Breast epithelium (tissue), 4 donors: ENCODE measurements at regions not wholly inside any gene's neighbourhood (a gene's known extent, or its start where the extent isn't known, plus 50 kb on each side); places are given as distances from the start of the nearest gene placed in this dataset.
A peak's percentile ranks its signal among the peaks of the same experiment; 100 is the strongest.
"Not testable (repeated sequence)": the region's sequence is repeated elsewhere in the genome, so short reads cannot be mapped to it uniquely, and the experiment has no call there.

Experiments used
- DNase-seq, 2 donors: peaks; one replicate each; pipeline ENCODE4 v3.0.0-alpha.2; 2019; ENCODE audit warnings: low spot score in 2 of 2
- H3K27ac ChIP-seq, 2 donors: fragments of 200-600 bp; sonication (generic) in 1 of 2; one replicate each; pipeline ENCODE4 v1.5.1; 2016 to 2019; ENCODE audit warnings: mild to moderate bottlenecking in 1 of 2
- H3K27me3 ChIP-seq, 2 donors: fragments of 200-600 bp; sonication (generic) in 1 of 2; one replicate each; pipeline versions ENCODE4 v1.5.1 to v1.6.0; 2017 to 2019; ENCODE audit warnings: control low read depth in 1 of 2, mild to moderate bottlenecking in 1 of 2
- H3K36me3 ChIP-seq: fragments of 200-600 bp; one replicate; pipeline ENCODE4 v1.5.1; 2019
- H3K4me1 ChIP-seq, 2 donors: fragments of 200-600 bp; sonication (generic); one replicate each; pipeline ENCODE4 v1.5.1; 2016 to 2019; ENCODE audit warnings: control low read depth in 1 of 2
- H3K4me3 ChIP-seq, 3 donors: fragments of 200-600 bp; sonication (generic); 1 replicate in 2 of 3; 2 replicates in 1 of 3; pipeline ENCODE4 v1.5.1; 2016 to 2019; ENCODE audit warnings: mild to moderate bottlenecking in 3 of 3, moderate library complexity in 2 of 3
- H3K9me3 ChIP-seq, 2 donors: fragments of 200-600 bp; sonication (generic) in 1 of 2; one replicate each; pipeline ENCODE4 v1.5.1; 2016 to 2019; ENCODE audit warnings: control low read depth in 1 of 2
- CTCF ChIP-seq, 3 donors: fragments of 450-650 bp; IDR thresholded peaks; one replicate each; pipeline ENCODE4 v1.5.1; 2016 to 2017; ENCODE audit warnings: antibody characterized with exemption in 3 of 3, mild to moderate bottlenecking in 3 of 3, moderate library complexity in 3 of 3
- POLR2A ChIP-seq: fragments of 450-650 bp; IDR thresholded peaks from one replicate; pipeline ENCODE4 v1.6.1; 2016; ENCODE audit warnings: antibody characterized with exemption, mild to moderate bottlenecking, moderate library complexity
- POLR2AphosphoS5 ChIP-seq, 3 donors: sonication (generic); formaldehyde crosslinking; IDR thresholded peaks; one replicate each; pipeline ENCODE4 v1.6.1; 2017; ENCODE audit warnings: antibody characterized with exemption in 3 of 3
- intact Hi-C: fragments of 100-400 bp; cut with DNase I; formaldehyde crosslinking; loops from one replicate; pipeline ENCODE4 v1.15.1; 2023; ENCODE audit warnings: low total_unique reads

DNA sequence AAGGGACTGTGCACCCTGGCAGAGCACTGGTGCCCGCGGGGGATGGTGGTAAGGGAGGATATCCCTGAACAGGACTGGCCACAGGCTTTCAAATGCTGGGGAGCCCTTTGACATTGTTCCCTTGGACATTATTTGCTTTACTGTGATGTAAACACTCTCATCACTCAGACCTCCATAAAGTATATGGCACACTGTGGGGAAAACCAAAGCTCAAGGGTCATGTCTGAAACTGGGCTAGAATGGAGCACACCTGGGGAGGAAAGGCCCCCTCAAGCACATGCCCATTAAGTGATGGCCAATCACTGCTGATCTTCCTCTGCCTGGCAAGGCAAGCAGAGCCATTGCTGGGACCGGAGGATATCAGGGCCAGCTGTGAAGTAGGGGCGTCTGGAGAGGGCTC is 60.9 kb upstream of the TENM4 start:
- Histone ChIP-seq H3K9me3 (no peaks in the 10 kb centered on the region), H3K4me3 (no peak overlapping the region), H3K27ac (no peak overlapping the region), H3K4me1 (no peaks in the 10 kb centered on the region), H3K36me3 (no peaks in the 10 kb centered on the region), H3K27me3 (no peaks in the 10 kb centered on the region)
- TF ChIP-seq POLR2AphosphoS5 (IDR thresholded peaks at IDR 0.05) = no peak
- no peak for TF ChIP-seq POLR2A
- no peak for TF ChIP-seq CTCF (IDR thresholded peaks at IDR 0.05)
- no peak for DNase-seq
- intact Hi-C loops = no loop called here

- H3K27me3 ChIP-seq, H3K9me3 ChIP-seq, H3K27ac ChIP-seq, H3K4me3 ChIP-seq, DNase-seq, H3K36me3 ChIP-seq, intact Hi-C loops, H3K4me1 ChIP-seq: not testable (repeated sequence)
Observed at GRCh38 chr11:79499929-79500328, 59.1 kb upstream of the TENM4 start.

DNA sequence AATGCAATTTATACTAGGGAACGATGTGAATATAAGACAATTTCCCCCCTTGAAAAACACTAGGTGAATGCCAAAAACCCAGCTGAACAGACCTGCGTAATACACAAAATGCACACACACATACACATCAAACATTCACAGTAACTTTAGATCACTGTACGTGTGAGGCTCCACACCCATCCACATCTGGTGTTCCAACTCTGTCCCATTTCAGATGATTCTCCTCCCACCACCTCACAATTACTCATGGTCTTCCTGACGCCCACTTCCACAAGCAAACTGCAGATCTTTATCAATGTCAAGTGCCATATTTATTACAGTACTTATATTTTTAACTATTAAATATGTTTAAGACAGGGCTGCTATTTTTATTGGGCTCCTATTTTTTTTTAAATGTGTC is 57.8 kb upstream of the TENM4 start:
- Histone ChIP-seq H3K27ac (no peak overlapping the region), H3K4me1 (no peaks in the 10 kb centered on the region), H3K36me3 (no peaks in the 10 kb centered on the region), H3K4me3 (no peak overlapping the region), H3K27me3 (no peaks in the 10 kb centered on the region), H3K9me3 (no peaks in the 10 kb centered on the region)
- TF ChIP-seq POLR2AphosphoS5 (IDR thresholded peaks at IDR 0.05) = no peak
- no peak for TF ChIP-seq POLR2A
- TF ChIP-seq CTCF (IDR thresholded peaks at IDR 0.05) = no peak
- intact Hi-C loops = no loop called here
- DNase-seq = no peak

DNA sequence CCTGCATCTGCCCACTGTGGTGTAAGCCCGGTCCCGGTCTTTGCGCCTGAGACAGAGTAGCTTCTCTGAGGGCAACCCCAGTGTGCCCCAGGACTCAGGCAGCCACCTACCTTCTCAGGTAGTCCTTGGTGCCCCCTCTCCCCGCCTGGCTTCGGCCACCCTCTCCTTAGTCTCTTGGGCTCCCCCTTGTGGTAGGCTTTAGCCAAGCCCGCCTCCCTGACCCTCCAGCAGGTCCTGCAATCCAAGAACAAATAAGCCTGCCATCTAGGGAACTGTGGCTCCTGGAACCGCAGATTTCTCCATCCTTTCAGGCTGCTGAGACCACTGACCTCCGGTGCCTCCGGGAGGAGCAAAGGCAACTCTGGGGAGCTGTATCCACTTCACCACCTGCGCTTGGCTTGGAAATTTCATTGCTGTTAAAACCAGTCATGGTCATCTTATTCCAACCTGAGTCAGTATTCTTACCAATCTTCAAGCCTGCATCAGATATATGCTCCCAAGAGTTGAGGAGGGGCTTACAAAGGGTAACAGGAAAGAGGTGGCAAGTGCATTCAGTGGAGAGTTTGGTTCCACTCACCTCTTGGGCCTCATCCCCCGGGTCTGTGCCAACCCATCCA is 52.8 kb upstream of the TENM4 start:
- DNase-seq = peak; percentile 19 to 59
- TF ChIP-seq CTCF (IDR thresholded peaks at IDR 0.05) = peak in 2 of 3 donors; percentile 56 to 63
- TF ChIP-seq POLR2A = no peak
- TF ChIP-seq POLR2AphosphoS5 (IDR thresholded peaks at IDR 0.05) = no peak
- intact Hi-C loops = no loop called here

GRCh38 chr11:79492008-79492407 is 51.2 kb upstream of the TENM4 start:
- intact Hi-C loops = no loop called here
- no peak overlapping the region for H3K4me3 ChIP-seq
- DNase-seq = no peak
- no peak overlapping the region for H3K27ac ChIP-seq
- TF ChIP-seq POLR2AphosphoS5 (IDR thresholded peaks at IDR 0.05) (no peak), POLR2A (no peak), CTCF (IDR thresholded peaks at IDR 0.05) (no peak)
- no peaks in the 10 kb centered on the region for H3K36me3 ChIP-seq
- H3K9me3 ChIP-seq = no peaks in the 10 kb centered on the region
- H3K4me1 ChIP-seq = no peaks in the 10 kb centered on the region
- no peaks in the 10 kb centered on the region for H3K27me3 ChIP-seq

More for the DNA sequence above, 52.8 kb upstream of the TENM4 start:
- H3K9me3 ChIP-seq = no peaks in the 10 kb centered on the region
- H3K36me3 ChIP-seq = no peaks in the 10 kb centered on the region
- no peaks in the 10 kb centered on the region for H3K4me1 ChIP-seq
- no peak overlapping the region for H3K4me3 ChIP-seq
- H3K27me3 ChIP-seq = no peaks in the 10 kb centered on the region
- no peak overlapping the region for H3K27ac ChIP-seq
